Hematopoietic multipotent progenitor cell treated with erythropoietin and hydrocortisone succinate and interleukin-3 and kit ligand, for 8 days (in vitro differentiated cells): ENCODE measurements at regions not wholly inside any gene's neighbourhood (a gene's known extent, or its start where the extent isn't known, plus 50 kb on each side); places are given as distances from the start of the nearest gene placed in this dataset.
"Not testable (repeated sequence)": the region's sequence is repeated elsewhere in the genome, so short reads cannot be mapped to it uniquely, and the experiment has no call there.

Experiments used
- DNase-seq: peaks from one replicate; pipeline ENCODE4 v3.0.0-alpha.2; 2015

GRCh38 chr9:82406456-82407085 is 418.0 kb downstream of the SPATA31D1 start:
- DNase-seq = no peak

GRCh38 chr9:82410306-82410705 is 421.7 kb downstream of the SPATA31D1 start:
- no peak for DNase-seq

- no peak for DNase-seq
These were observed 422.3 kb downstream of the SPATA31D1 start for GRCh38 chr9:82410866-82411265.

GRCh38 chr9:82412586-82413305 is 424.2 kb downstream of the SPATA31D1 start:
- DNase-seq = no peak

GRCh38 chr9:82417501-82417900 is 428.9 kb downstream of the SPATA31D1 start:
- no peak for DNase-seq

GRCh38 chr9:82418334-82418733 is 429.8 kb downstream of the SPATA31D1 start:
- DNase-seq = no peak

GRCh38 chr9:82419696-82420486 is 431.3 kb downstream of the SPATA31D1 start:
- no peak for DNase-seq

GRCh38 chr9:82421498-82421897 is 432.9 kb downstream of the SPATA31D1 start:
- no peak for DNase-seq

GRCh38 chr9:82423700-82424099 is 435.1 kb downstream of the SPATA31D1 start:
- no peak for DNase-seq

GRCh38 chr9:82424599-82425120 is 436.1 kb downstream of the SPATA31D1 start:
- no peak for DNase-seq

- DNase-seq = no peak
These were observed 442.5 kb downstream of the SPATA31D1 start for GRCh38 chr9:82431121-82431520.

GRCh38 chr9:82433290-82433931 is 444.8 kb downstream of the SPATA31D1 start:
- DNase-seq = not testable (repeated sequence)

GRCh38 chr9:82436475-82436874 is 447.9 kb downstream of the SPATA31D1 start:
- no peak for DNase-seq

- DNase-seq = not testable (repeated sequence)
These were observed 448.6 kb downstream of the SPATA31D1 start for GRCh38 chr9:82437183-82437582.

- no peak for DNase-seq
These were observed 450.0 kb downstream of the SPATA31D1 start for GRCh38 chr9:82438581-82438980.

- no peak for DNase-seq
These were observed 454.7 kb downstream of the SPATA31D1 start for GRCh38 chr9:82443312-82443711.

- no peak for DNase-seq
These were observed 457.0 kb downstream of the SPATA31D1 start for GRCh38 chr9:82445556-82445955.

GRCh38 chr9:82447343-82447742 is 458.8 kb downstream of the SPATA31D1 start:
- DNase-seq = no peak

- no peak for DNase-seq
These were observed 461.4 kb downstream of the SPATA31D1 start for GRCh38 chr9:82449986-82450385.

- DNase-seq = no peak
These were observed 466.1 kb downstream of the SPATA31D1 start for GRCh38 chr9:82454509-82455190.

GRCh38 chr9:82456642-82457041 is 468.1 kb downstream of the SPATA31D1 start:
- no peak for DNase-seq

- no peak for DNase-seq
These were observed 468.7 kb downstream of the SPATA31D1 start for GRCh38 chr9:82457298-82457697.
